ENCODE measurements at regions not wholly inside any gene's neighbourhood (a gene's known extent, or its start where the extent isn't known, plus 50 kb on each side); places are given as distances from the start of the nearest gene placed in this dataset.

GRCh38 chr6:33926451-33926850, 122.6 kb upstream of the MLN start:
- TF ChIP-seq CTCF (IDR thresholded peaks at IDR 0.05) (no peak), ZNF232 (CRISPR knock-in tag; IDR thresholded peaks at IDR 0.05) (no peak), ATF3 (CRISPR knock-in tag; conservative IDR thresholded peaks at IDR 0.05) (no peak)
